GM21619 (cell line): ENCODE measurements at regions not wholly inside any gene's neighbourhood (a gene's known extent, or its start where the extent isn't known, plus 50 kb on each side); places are given as distances from the start of the nearest gene placed in this dataset.
A peak's percentile ranks its signal among the peaks of the same experiment; 100 is the strongest.
"Not testable (repeated sequence)": the region's sequence is repeated elsewhere in the genome, so short reads cannot be mapped to it uniquely, and the experiment has no call there.

ENCODE experiments used
- ATAC-seq: cut with Tn5 transposase; IDR thresholded peaks from one replicate; pipeline ENCODE4 v1.9.1; 2021; ENCODE audit not compliant: unreplicated experiment

- no peak for ATAC-seq
Measured at GRCh38 chr4:81740487-81740886, 268.8 kb upstream of the RASGEF1B start.

GRCh38 chr4:81738891-81739290, 267.2 kb upstream of the RASGEF1B start:
- no peak for ATAC-seq

- ATAC-seq = no peak
Measured at GRCh38 chr4:81737865-81738559, 266.3 kb upstream of the RASGEF1B start.

- no peak for ATAC-seq
Measured at GRCh38 chr4:81736324-81736723, 264.6 kb upstream of the RASGEF1B start.

GRCh38 chr4:81732980-81733379, 261.3 kb upstream of the RASGEF1B start:
- no peak for ATAC-seq

- ATAC-seq = peak; percentile 99
Measured at GRCh38 chr4:81724925-81725329, 253.2 kb upstream of the RASGEF1B start.

- ATAC-seq = no peak
Measured at GRCh38 chr4:81723927-81724587, 252.3 kb upstream of the RASGEF1B start.

- no peak for ATAC-seq
Measured at GRCh38 chr4:81723019-81723884, 251.5 kb upstream of the RASGEF1B start.

- no peak for ATAC-seq
Measured at GRCh38 chr4:81722290-81722851, 250.7 kb upstream of the RASGEF1B start.

- ATAC-seq = no peak
Measured at GRCh38 chr4:81715757-81716156, 244.1 kb upstream of the RASGEF1B start.

- not testable (repeated sequence) for ATAC-seq
Measured at GRCh38 chr4:81715357-81715756, 243.7 kb upstream of the RASGEF1B start.

- no peak for ATAC-seq
Measured at GRCh38 chr4:81714291-81714690, 242.6 kb upstream of the RASGEF1B start.

GRCh38 chr4:81712714-81713113, 241.0 kb upstream of the RASGEF1B start:
- no peak for ATAC-seq

GRCh38 chr4:81704461-81704860, 232.8 kb upstream of the RASGEF1B start:
- no peak for ATAC-seq

- no peak for ATAC-seq
Measured at GRCh38 chr4:81700189-81700588, 228.5 kb upstream of the RASGEF1B start.

GRCh38 chr4:81698538-81699296, 227.0 kb upstream of the RASGEF1B start:
- ATAC-seq = no peak

- ATAC-seq = no peak
Measured at GRCh38 chr4:81694176-81694913, 222.6 kb upstream of the RASGEF1B start.

GRCh38 chr4:81690871-81691270, 219.2 kb upstream of the RASGEF1B start:
- no peak for ATAC-seq

- no peak for ATAC-seq
Measured at GRCh38 chr4:81688085-81688484, 216.4 kb upstream of the RASGEF1B start.

GRCh38 chr4:81687471-81687870, 215.8 kb upstream of the RASGEF1B start:
- ATAC-seq = no peak
